K562 (cell line): ENCODE measurements at regions not wholly inside any gene's neighbourhood (a gene's known extent, or its start where the extent isn't known, plus 50 kb on each side); places are given as distances from the start of the nearest gene placed in this dataset.

Experiments
- CHD7 ChIP-seq: fragments of 200-600 bp; sonication (generic); IDR thresholded peaks from one replicate; pipeline ENCODE4 v1.6.1; 2012; ENCODE audit warnings: mild to moderate bottlenecking, low read depth, low read length, inconsistent platforms
- CTCF ChIP-seq, 3 experiments: IDR thresholded peaks in 2 of 3; conservative IDR thresholded peaks in 1 of 3; 2 replicates each; pipeline ENCODE4 v1.5.1; 2011 to 2012; ENCODE audit warnings: low read length in 3 of 3, mild to moderate bottlenecking in 3 of 3, control low read depth in 2 of 3, improper control_type of control experiment in 1 of 3, inconsistent platforms in 1 of 3, low read depth in 1 of 3, mixed read lengths in 1 of 3, moderate library complexity in 1 of 3; ENCODE audit not compliant: insufficient read depth in 2 of 3
- EGR1 ChIP-seq: fragments of 450-650 bp; conservative IDR thresholded peaks from 2 replicates; pipeline ENCODE4 v1.6.1; 2017; ENCODE audit warnings: mild to moderate bottlenecking
- EZH2 ChIP-seq: IDR thresholded peaks from 2 replicates; pipeline ENCODE4 v1.6.1; 2012; ENCODE audit warnings: low read depth, mild to moderate bottlenecking, inconsistent platforms, low read length, borderline replicate concordance
- GABPA ChIP-seq: fragments of 200-800 bp; sonication (Bioruptor generic); conservative IDR thresholded peaks from 2 replicates; pipeline ENCODE4 v1.6.1; 2016; ENCODE audit warnings: low read depth, missing genetic modification characterization, missing compliant biosample characterization
- GATA2 ChIP-seq: sonication (generic); formaldehyde crosslinking; IDR thresholded peaks from 2 replicates; pipeline ENCODE4 v1.4.0; 2020; ENCODE audit warnings: mild to moderate bottlenecking, missing genetic modification reagents
- NELFE ChIP-seq: IDR thresholded peaks from 2 replicates; pipeline ENCODE4 v1.6.1; 2011; ENCODE audit warnings: mild to moderate bottlenecking; ENCODE audit not compliant: insufficient read depth, insufficient read length
- NFE2L1 ChIP-seq: fragments of 450-650 bp; IDR thresholded peaks from 2 replicates; pipeline ENCODE4 v1.6.1; 2016; ENCODE audit warnings: missing genetic modification characterization, low read depth, mild to moderate bottlenecking, missing compliant biosample characterization, moderate library complexity, borderline replicate concordance
- POLR2A ChIP-seq: fragments of 450-650 bp; conservative IDR thresholded peaks from 2 replicates; pipeline ENCODE4 v1.6.1; 2016
- POLR2AphosphoS5 ChIP-seq: IDR thresholded peaks from 2 replicates; pipeline ENCODE4 v1.6.1; 2011; ENCODE audit warnings: mild to moderate bottlenecking, low read depth, low read length, moderate library complexity; ENCODE audit not compliant: control insufficient read depth, insufficient read depth
- SIN3A ChIP-seq, 2 experiments: fragments of 150-350 bp in 1 of 2; IDR thresholded peaks; 2 replicates each; pipeline ENCODE4 v1.6.1; 2011 to 2016; ENCODE audit warnings: borderline replicate concordance in 2 of 2, low read depth in 2 of 2, low read length in 2 of 2, mild to moderate bottlenecking in 2 of 2, moderate library complexity in 2 of 2; ENCODE audit not compliant: control insufficient read depth in 1 of 2
- ZNF274 ChIP-seq: IDR thresholded peaks from 2 replicates; pipeline ENCODE4 v1.6.1; 2011; ENCODE audit warnings: low read depth, mild to moderate bottlenecking, low read length, moderate library complexity, borderline replicate concordance

GRCh38 chr20:51980277-51980676, 178.0 kb upstream of the SALL4 start:
- TF ChIP-seq GATA2 (CRISPR knock-in tag) (no peak), CHD7 (no peak), EZH2 (no peak), POLR2AphosphoS5 (no peak), CTCF (IDR thresholded peaks at IDR 0.05 in 2 of 3, conservative IDR thresholded peaks at IDR 0.05 in 1 of 3; ENCODE audit: insufficient read depth in 2 of 3, low read depth in 1 of 3, low read length in 3 of 3) (no peak), SIN3A (IDR thresholded peaks at IDR 0.05; ENCODE audit: borderline replicate concordance in 2 of 2, control insufficient read depth in 1 of 2, low read depth in 2 of 2, low read length in 2 of 2) (no peak), GABPA (tag) (no peak), EGR1 (no peak), NFE2L1 (tag) (no peak), ZNF274 (no peak), NELFE (no peak), POLR2A (no peak)
